NCI-H748 (cell line): ENCODE measurements at regions not wholly inside any gene's neighbourhood (a gene's known extent, or its start where the extent isn't known, plus 50 kb on each side); places are given as distances from the start of the nearest gene placed in this dataset.

Experiments used
- DNase-seq: peaks from one replicate; lab custom pipeline; 2025; ENCODE audit not compliant: unreplicated experiment; lab: John Stamatoyannopoulos, UW

- no peak for DNase-seq
Observed at GRCh38 chr12:34190054-34190453, 167.8 kb downstream of the ALG10 start.

GRCh38 chr12:34198924-34199323, 176.6 kb downstream of the ALG10 start:
- DNase-seq, result no peak

- no peak for DNase-seq
Observed at GRCh38 chr12:34203866-34204620, 181.7 kb downstream of the ALG10 start.

- no peak for DNase-seq
Observed at GRCh38 chr12:34204830-34205285, 182.6 kb downstream of the ALG10 start.

DNA sequence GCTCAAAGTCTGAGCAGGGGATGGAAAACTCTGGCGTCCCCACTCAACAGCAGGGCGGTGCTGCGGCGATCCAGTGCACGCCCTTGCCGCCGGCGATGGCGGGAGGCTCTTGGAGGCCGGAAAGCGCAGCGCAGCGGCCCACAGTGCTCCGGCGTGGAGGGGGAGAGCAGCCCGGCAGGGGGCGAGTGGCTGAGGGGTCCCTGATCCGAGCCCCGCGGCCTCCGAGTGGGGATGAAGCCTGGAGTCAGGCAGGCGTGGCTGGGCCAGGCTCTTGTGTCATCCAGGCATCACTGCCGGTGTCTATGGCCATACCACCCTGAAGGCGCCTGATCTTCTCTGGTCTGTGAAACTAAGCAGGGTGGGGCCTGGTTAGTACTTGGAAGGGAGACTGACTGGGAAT, 183.1 kb downstream of the ALG10 start:
- no peak for DNase-seq

GRCh38 chr12:34206061-34206785, 183.9 kb downstream of the ALG10 start:
- DNase-seq, result no peak

DNA sequence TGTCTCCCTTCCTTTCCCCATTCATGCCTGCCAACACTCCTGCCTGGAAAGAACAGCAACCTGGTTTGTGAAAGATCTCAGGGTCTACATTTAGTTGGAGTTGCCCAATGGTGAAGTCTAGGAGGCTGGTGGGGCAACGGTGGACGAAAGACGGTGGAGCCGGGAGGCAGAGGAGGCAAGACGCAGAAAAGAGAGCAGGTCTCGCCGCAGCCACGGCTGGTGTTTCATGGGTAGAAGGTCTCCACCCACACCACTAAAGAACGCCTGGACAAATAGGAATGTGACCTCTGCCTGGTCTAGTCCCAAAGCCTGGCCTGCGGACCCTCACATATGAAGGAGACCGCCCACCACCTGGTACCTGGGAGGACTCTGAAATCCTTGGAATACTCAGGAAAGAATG, 185.6 kb downstream of the ALG10 start:
- no peak for DNase-seq

GRCh38 chr12:34208331-34209258, 186.3 kb downstream of the ALG10 start:
- DNase-seq, result no peak

- no peak for DNase-seq
Observed at GRCh38 chr12:34209259-34209835, 187.1 kb downstream of the ALG10 start.

GRCh38 chr12:34210183-34210582, 187.9 kb downstream of the ALG10 start:
- no peak for DNase-seq

DNA sequence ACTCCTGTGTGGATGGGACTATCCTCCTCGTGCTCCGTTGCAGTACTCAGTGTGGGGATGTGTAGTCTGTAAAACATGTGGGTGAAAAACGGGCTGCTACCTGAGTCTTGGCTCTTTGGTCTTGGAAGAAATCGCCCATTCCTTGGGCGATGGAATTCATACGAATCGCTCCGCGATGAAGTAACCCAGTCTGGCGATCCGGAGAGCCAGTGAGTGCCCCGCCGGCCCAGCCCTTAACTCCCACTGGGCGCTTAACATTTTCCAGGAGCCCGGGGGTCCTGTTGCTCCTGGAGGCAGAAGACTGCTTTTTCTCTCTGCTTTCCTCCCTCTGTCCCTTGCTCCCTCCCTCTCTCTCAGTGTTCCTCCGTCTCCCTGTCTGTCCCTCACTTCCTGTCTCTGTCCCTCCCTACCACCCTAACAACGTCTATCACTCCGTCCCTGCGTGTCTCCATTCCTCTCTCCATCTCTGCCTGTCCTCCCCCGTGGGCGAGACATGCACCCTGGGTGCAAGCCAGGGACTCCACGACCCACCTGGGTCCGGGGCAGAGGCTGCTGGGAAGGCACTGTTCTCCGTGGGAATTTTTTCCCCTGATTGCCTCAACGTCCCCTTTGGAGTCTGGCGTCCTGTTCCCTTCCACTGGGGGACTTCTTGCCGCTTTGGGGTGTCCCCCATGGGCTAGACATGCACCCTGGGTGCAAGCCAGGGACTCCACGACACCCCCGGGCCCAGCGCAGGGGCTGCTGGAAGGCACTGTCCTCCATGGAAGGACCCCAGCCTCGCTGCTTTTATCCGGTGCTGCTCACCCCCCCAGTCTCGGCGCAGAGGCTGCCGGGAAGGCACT, 188.6 kb downstream of the ALG10 start:
- no peak for DNase-seq

DNA sequence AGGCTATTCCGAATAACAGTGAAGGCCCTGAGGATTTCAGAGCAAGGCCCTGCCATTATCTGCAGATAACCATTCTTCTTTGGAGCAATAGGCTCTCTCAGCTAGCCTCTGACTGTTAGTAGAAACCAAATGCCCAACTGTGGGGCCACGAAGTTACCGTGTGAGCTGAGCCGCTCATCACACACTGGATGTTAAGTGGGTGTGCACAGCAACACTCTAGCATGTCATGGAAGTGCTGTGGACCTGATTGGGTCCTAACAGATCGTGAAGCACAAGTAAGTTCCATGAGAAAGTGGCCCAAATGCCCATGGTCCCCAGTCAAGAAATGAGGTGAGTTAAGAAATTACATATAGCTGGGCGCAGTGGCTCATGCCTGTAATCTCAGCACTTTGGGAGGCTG, 190.4 kb downstream of the ALG10 start:
- no peak for DNase-seq

DNA sequence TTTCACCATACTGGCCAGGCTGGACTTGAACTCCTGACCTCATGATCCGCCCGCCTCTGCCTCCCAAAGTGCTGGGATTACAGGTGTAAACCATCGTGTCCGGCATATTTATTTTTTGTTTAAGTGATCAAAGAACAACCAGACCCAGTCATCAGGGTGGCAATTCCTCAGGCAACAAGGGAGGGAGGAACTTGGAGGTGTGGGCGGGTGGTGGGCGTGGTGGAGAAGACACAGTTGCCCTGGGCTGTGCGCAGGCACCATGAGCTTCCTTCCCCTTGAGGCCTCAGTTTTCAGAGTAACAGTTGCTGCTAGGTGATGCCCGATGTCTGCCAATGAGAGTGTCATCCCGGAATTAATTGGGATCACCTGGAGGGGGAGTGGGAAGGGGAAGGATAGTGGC, 191.7 kb downstream of the ALG10 start:
- no peak for DNase-seq

- no peak for DNase-seq
Observed at GRCh38 chr12:34215213-34215892, 193.1 kb downstream of the ALG10 start.

DNA sequence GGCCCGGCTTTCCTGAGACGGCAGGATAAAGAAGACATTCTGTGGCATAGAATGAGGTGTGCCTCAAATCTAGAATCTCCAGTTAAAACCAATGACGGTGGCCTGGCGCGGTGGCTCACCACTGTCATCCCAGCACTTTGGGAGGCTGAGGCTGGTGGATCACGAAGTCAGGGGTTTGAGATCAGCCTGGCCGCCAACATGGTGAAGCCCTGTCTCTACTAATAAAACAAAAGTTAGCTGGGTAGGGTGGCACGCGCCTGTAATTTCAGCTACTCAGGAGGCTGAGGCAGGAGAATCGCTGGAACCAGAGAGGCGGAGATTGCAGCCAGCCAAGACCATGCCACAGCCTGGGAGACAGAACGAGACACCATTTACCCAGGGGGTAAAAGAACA, 193.6 kb downstream of the ALG10 start:
- no peak for DNase-seq

DNA sequence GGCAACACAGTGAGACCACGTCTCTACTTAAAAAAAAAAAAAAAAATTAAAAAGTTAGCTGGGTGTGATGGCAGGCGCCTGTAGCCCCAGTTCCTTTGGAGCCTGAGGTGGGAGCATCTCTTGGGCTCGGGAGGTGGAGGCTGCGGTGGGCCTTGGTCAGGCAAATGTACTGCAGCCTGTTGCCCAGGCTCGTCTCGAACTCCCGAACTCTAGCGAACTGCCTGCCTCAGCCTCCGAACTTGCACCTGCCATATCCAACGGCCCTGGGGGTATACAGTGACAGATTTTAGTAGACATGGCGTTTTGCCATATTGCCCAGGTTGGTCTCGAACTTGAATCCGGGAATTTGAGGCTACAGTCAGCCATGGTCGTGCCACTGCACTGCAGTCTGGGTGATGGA, 195.4 kb downstream of the ALG10 start:
- no peak for DNase-seq

DNA sequence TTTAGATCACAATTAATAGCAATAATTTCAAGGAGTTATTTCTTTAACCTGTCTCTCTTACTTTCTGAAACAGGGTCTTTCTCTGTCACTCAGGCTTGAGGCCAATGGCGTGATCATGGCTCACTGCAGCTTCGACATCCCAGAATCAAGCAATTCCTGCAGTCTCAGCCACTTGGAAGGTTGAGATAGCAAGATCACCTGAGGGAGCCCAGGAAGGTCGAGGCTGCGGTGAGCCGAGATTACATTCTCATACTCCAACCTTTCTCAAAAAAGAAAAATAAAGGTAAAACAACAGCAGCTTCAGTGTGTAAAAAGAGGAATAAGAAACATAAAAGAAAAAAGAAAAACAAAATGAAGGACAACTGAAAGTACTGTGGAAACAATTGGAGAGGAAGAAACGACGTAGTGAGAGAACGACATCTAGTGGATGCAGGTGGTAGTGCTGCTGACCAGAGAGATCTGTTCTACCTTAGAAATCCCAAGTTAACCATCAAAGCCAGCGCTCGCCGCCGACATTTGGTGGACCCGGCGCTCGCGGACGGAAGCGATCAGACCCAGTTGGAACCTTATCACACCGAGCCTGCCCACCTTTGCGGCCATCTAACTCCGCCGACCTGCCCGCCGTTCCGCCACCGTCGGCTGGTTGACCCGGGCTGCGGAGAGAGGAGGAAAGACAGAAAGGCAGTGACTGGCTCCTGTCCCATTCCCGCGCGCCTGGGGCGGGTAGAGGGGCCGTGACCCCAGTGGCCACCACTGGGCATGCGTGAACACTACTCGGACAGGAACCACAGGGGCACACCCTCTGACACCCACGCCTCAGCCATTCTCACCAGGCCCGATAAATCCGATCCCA, 196.1 kb downstream of the ALG10 start:
- DNase-seq, result peak; percentile 92

DNA sequence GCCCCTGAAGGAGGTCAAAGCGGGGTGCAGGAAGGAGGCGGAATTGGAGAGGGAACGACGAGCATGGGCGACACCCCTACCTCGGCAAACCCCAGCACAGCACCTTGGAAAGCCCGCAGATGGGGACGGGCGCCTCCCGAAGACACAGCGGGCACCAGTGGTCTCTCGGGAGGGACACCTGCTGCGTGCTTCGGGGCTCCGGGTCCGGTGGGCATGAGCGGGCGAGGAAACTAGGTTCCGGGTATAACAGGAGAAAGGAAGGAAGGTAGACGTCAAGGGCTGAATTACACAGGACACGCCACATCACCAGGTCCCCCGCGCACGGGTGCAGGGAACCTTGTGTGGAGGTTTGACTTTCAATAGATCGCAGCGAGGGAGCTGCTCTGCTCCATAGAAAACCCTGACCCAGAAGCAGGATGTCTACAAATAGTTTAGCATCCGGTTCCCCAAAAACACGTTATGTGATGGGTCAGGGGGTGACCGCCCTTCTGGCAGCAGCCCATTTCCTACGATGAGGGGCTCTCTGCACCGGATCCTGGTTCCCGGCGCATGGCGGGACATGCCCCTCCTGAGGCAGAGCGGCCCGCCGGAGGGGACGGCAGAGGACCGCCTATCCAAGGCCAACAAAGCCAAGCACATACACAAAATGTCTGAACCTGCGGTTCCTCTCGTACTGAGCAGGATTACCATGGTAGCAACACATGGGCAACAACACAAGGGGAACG, 196.9 kb downstream of the ALG10 start:
- peak; percentile 51 for DNase-seq
